Stimulated activated CD8-positive, alpha-beta memory T cell treated with anti-CD3 and anti-CD28 coated beads, Interleukin-4, amount 100 ng/mL, for 24 hours (primary cell): ENCODE measurements at regions not wholly inside any gene's neighbourhood (a gene's known extent, or its start where the extent isn't known, plus 50 kb on each side); places are given as distances from the start of the nearest gene placed in this dataset.

Experiments
- DNase-seq: peaks from one replicate; pipeline ENCODE4 v3.0.0-alpha.2; 2020; ENCODE audit warnings: low read depth

DNA sequence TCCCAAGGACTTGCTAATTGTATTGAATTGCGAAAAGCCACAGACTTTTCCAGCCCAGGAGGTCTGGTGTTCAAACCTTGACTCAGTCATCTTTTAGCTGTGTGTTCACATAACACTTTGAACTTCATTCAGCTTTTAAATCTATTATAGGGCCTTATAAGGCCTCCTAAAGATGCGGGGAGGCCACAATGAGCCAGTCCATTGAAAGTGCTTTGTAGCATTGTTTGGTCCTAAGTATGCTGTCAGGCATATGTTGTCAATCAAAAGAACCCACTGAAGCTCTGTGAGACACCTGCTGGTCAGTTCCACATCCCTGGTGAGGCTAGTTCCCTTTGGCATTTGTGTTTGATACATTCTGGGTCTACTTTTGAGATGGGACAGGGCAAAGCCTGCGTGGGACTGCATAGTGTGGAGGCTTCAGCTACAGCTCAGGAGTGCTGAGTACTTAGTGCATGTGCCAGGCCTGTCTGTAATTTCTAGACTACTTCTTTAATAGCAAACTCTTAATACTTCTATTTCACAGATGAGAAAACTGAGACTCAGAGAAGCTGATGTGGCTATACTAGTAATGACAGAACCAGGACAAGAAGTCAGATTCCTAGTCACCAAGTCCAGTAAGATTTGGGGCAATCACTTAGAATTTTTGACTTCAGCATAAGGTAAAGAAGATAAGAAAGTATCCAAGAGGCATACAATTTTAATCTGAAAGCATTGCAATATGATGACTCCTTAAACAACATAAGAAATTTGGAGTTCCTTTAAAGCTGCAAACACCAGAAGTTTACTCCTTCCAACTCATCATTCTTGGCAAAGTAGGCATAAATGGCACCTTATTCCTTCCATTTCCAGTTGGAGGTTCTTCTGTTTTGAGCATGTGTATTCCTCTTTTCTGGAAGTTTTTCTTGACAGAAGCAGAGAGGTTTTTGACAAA lies 213.0 kb downstream of the PDCD6IP start:
- DNase-seq, result no peak

DNA sequence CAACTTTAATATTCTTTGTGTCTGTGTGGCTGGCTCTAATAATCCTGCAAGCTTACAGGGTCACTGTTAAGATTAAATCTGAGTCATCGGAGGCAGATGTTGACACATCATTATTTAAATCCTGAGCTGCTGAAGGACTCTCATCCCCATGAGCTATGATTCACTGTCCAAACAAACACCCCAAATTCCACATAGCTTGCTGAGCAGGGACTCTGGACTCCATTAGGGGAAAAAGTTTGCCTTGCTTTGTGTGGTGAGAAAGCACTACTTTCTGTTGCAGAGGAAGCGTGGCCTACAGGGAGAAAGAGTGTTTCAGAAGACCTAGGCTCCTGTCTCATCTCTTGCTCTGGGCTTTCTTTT lies 213.7 kb downstream of the PDCD6IP start:
- DNase-seq, result no peak

DNA sequence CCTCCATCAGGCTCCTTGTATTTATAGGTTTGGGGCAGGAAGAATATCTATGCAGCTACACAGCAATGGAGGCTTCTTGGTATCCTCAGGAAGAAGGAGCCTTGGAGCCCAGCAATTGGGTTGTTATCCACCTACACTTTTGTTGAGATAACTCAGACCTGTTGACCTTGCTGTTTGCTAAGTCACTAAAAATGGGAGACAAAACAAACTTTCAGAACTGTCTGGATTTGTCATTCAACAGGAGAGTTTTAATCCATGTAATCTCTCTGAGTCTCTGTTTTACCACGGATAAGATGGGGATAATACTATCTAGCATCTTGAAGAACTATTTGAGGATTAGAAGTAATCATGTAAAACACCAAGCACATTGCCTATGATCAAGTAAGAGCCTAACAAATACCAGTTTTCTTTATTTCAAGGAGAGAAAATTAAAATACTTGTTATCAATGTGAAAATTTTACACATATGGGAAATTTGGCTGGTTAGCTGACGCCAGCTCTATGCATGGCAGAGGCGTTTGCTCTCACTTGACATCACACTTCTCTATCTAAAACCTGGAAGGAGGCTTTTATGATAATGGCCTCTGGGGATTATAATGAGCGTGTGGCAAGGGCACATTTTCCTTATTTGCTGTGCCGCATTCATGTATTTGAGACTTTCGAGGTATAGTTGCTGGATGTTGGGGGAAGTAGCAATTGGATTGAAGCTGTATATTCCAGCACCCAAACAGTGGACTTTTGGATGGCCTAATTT lies 215.6 kb downstream of the PDCD6IP start:
- no peak for DNase-seq

DNA sequence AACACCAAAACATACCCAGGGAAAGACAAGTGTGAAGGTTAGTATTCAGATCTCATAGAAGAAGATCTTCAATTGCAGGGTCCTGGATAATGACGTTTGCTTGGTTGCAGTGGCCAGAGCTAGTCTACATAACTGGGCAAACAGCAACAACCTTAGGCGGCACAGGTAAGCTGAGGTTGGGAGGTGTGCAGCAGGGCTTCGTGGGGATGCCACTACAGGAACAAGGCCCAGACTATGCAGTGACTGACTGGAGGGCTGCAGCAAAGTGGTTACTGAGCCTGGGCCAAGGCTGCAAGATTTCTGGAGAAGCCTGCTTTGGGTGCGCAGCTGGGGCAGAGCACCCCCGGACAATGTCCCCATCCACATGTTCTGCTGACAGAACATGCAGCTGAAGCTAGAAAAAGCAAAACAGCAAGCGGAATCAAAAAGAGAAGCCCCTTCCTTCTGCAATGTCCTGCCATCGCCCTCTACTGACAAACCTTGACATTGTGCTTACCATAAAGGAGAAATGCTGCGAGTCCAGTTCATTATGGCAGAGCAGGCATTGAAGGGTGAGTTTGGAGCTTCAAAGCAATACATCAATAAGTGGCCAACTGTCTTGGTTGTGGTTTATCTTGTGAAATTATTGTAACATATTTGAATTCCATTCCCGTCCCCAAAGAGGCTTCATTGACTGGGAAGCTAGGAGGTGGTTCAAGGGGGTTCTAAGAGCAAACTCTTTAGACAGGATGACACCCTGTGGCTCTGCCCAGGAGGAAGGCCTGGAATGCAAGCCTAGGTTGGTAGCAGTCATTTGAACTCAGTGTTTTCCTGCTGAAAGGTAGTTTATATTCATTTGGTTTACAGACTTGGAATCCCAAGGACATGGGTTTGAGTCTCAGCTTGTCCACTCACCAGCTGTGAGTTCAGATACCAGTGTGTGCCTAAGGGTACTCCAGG lies 217.0 kb downstream of the PDCD6IP start:
- DNase-seq, result no peak

DNA sequence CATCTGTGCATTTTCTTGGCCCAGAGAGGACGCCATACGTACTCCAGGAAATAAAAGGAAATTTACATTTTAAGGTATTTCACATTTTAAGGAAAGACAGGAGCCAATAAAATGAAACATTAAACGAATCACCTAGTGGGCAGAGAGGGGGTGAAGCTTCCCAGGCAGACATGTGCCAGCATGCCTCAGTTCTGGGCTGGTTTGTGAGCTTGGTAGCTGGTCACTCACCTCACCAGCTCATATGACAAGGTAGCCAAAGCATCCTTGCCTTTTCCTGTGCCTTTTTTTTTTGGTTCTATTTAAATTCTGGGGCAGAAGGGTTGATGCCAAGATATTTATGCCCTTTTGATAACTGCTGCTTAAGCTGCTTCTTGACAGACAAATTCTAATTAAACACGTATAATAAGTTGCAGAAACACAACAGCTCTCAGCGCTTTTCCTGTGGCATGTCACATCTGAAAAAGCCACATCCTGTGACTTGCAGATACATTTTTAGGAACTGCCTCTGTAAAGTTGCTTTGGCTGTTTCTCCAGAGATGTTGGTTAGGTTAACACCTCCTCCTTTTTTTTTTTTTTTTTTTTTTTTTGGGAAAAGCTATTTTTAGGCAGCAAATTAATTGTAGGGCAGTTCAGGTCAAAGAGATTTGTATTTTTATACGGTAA lies 218.6 kb downstream of the PDCD6IP start:
- DNase-seq, result no peak

DNA sequence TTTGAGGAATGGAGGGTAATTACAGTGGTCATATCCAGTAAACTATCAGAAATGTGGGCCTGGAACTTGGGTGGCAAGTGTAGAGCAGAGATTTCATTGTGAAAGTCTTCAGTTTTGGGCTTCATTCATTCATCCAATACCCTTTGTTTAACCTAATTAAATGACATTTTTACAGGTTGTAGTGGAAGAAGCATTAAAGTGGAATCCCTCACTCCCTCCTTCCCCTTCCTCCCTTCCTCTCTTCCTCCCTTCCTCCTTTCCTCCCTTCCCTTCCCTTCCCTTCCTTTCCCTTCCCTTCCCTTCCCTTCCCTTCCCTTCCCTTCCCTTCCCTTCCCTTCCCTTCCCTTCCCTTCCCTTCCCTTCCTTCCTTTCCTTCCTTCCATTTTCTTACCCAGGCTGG lies 219.3 kb downstream of the PDCD6IP start:
- no peak for DNase-seq

DNA sequence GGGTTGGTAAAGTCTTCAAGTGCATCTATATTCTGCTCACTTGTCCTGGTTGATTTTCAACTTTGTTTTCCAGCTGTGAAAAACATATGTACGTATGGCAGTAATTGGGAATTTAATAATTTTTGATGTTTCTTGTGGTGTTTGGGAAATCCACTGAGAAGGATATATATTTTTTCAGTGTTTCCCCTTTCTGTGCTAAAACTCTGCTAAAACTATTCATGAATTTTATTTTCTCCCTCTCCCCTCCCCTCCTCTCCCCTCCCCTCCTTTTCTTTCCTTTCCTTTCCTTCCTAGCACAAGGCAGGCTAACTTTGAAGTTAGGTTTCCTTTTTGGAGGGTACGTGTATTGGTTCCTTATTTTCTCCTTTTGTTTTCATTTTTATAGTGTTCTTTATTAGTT lies 220.7 kb downstream of the PDCD6IP start:
- DNase-seq, result no peak

DNA sequence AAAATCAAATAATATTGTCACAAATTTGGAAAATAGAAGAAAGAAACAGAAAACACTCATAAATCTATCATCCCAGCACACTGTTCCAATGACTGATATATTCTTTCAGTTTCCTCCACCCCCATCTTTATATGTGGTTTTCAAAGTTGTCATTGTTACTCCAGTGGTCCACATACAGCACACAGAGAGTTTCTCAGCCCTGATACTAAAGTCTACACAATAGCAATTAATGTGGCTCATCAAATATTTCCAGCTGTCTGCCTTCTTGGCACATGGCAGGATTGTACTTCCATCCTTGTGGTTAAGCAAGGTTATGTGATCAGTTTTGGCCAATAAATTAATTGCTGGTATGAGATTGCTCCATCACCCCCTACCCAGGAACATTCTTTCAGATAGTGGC lies 221.7 kb downstream of the PDCD6IP start:
- no peak for DNase-seq

DNA sequence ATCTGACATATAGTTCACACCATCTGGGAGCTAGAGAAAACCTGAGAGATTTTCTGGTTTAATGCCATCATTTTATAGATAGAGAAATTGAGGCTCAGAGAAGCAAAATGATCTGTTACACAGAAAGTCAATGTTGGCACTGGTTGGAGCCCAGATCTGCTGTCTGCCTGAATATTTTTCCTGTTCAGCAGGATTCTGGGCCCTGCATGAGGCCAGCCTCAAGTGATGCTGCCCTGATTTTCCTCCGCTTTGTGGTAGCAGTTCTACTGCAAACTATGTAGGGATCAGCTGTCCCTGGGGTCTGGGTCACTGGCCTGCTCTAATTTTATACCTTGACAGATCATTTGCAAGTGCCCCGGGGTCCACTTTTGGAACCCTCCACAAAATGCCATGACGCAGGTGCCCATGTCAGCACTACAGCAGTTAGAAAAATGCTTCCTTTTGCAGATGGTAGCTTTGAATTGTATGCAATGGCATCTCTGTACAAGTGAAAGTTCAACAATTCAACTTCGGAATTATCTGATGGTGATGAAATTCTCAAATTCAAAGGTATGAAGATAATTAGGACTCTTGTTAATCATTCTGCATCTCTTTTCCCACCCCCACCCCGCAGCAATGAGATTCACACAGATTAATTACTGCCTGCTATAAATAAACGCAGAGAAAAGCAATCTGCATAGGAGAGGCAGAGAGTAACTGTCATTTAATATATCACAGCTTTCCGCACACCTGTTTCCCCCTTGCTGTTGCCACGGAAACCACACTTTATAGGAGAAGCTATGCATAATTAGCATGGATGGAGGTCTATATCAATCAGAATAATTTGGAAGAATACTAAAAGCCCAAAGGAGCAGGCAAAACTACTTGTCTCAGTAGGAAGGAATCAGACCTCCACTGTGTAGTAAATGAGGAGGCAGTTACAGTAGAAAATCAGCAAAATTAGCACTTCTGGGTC lies 222.6 kb downstream of the PDCD6IP start:
- DNase-seq, result no peak

DNA sequence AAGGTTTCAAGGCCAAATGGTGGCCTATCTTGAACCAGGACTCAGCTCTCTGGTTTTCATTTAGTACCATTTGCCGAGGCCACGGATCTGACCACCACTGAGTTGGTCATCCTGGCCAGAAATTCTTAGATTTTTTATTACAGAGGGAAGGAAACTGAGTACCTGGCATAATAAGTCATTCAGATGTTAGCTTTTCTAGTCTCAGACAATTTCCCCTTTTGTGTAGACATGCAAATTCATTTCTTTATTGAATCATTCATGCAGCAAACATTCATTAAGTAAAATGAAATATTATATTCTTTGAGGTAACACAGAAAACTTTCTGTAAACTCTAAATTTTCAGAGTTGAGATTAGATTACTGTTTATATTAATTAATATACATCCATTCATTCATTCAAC lies 223.7 kb downstream of the PDCD6IP start:
- no peak for DNase-seq

DNA sequence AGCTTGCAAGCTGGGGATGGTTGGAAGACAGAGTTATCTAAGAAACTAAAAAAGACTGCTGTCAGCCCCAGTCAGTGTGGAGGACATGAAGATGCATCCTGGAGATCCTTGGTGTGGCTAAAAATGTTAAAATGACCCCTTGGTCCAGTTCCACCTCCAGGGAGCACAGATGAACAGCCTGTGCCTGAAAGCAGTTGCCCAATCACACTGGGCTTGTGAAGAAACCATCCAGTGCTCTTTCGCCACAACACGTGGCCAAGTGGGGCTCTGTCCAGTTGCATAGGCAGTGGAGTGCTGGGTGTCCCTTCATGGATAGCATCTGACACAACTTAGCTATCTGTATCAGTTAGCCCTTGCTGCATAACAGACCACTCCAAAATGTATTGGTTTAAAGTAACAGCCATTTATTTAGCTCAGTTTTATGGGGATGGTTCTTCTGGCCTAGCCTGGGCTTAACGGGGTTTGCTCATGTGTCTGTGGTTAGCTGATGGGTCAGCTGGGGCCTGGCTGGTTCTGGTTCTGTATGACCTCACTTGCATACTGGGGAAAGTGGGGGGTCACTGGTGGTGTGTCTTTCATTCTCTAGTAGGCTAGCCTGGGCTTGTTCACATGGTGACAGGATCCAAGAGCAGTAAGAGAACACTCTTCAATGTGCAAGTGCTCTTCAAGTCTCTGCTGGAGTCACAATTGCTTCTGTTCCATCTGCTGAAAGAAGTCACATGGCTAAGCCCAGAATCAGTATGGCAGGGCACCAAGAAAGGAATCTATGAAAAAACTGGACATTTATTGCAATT lies 226.2 kb downstream of the PDCD6IP start:
- no peak for DNase-seq

DNA sequence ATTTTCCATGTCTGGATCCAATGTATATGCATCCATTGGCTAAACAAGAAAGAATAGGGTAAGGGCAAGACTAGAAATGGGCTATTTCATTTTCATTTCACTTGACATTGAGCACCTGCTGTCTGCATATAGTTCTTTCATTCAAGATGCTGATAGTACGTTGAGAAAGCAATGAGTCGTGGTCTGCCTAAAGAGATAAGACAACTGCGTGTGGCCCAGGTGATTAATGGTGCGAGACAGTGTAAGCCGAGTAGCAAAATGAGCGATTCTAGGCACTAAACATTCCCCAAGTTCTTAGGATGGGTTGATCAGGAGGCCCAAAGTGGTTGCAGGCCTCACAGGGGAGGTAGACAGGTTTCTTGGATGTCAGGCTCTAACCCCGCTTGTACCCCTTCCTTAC lies 235.4 kb downstream of the PDCD6IP start:
- no peak for DNase-seq

DNA sequence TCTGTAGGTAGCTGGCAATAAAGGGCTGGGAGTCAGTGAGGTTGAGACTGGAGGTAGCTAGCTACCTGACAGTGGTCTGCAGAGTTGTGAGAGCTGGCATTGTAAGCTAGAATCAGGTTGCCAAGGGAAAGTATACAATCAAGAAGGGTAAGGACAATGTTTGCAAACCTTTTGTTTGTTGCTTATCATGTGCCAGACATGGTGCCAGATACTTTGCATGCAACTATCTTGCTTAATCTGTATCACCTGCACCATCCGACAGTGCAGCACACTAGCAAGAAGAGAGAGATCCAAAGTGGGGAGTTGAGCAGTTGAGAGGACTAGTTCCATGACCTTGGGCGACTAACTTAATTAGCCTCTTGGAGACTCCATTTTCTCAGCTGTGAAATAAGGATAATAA lies 236.4 kb downstream of the PDCD6IP start:
- no peak for DNase-seq

DNA sequence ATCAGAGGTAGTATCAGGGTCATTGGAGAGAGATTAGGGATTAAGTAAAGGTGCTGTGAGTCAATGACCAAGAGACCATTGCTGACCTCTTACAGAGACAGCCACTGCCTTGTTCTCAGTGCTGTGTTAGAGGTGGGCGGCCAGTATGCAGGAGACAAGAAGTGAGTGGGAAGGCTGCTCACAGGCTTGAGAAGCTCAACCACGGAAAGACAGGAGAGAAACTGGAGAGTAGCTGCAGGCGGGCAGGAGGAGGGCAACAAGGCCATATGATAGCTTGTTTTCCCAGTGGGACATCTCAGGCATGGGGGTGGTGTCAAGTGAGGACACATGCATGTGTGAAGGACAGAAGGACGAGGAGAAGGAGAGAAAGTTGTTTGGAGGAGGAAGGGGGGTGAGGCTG lies 237.3 kb downstream of the PDCD6IP start:
- DNase-seq, result no peak

DNA sequence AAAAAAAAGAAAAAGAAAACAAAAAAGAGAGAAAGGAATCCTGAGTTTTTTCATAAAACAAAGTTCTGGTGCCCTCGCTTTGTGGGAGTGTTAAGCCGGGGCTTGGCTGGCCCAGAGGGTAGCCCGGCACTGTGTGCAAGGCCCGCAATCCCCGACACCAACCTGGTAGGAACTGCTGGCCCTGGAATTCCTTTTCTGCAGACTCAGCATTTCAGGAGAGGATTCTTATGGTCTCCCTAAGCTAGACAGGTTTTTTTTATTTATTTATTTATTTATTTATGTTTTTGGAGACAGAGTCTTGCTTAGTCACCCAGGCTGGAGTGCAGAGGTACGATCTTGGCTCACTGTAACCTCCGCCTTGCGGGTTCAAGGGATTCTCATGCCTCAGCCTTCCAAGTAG lies 238.8 kb downstream of the PDCD6IP start:
- no peak for DNase-seq

DNA sequence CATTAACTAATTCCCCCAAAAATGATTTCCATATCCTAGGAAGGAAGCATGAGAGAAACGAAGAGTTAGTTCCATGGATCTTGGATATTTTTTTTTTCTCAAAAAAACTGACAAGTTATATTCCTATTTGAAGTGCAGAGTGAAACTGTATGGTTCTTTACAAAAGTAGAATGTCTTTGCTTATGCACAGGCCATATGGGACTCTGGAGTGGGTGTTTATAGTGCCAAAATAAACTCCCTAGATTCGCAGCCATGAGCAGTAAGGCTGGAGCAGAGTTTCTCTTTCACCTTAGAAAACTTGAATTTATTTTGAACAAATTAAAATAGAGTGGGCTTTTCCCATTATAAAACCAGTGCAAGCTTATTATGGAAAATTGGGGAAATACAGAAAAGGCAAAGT lies 239.7 kb downstream of the PDCD6IP start:
- DNase-seq, result no peak

DNA sequence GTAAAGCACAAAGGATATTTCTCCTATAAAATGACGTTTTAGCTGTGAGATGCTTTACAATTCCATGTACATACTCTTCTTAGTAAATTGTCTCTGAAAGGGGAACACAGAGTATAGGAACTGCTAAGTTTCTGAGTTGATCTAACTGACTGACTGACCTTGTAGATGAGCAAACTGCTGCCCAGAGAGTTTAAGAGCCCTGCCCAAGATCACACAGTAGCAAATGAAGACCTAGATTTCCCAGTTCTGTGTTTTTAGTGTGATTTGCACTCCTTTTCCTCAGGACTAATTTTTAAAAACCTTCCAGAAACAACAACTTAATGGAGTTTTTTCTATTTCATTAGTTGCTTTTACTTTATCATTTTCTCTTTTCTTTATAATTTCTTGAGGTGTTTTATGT lies 247.7 kb downstream of the PDCD6IP start:
- DNase-seq, result no peak

DNA sequence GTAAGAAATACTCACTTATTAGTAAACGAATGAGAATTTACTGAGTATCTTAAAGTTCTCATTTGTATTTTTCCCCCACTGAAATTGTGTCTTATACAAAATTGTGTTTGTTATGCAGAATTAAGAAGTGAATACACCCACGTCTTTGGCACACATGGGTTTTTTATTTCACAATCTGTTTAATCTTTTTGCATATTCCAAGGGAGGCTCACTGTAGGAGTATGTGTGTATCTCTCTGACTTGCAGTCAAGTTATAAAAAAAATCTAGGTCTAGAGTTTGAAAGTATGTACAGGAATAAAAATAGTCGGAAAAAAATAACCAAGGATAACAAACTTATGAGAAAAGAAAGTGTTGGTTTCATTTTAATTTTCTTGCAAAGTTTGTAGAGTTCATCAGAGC lies 255.2 kb downstream of the PDCD6IP start:
- no peak for DNase-seq

DNA sequence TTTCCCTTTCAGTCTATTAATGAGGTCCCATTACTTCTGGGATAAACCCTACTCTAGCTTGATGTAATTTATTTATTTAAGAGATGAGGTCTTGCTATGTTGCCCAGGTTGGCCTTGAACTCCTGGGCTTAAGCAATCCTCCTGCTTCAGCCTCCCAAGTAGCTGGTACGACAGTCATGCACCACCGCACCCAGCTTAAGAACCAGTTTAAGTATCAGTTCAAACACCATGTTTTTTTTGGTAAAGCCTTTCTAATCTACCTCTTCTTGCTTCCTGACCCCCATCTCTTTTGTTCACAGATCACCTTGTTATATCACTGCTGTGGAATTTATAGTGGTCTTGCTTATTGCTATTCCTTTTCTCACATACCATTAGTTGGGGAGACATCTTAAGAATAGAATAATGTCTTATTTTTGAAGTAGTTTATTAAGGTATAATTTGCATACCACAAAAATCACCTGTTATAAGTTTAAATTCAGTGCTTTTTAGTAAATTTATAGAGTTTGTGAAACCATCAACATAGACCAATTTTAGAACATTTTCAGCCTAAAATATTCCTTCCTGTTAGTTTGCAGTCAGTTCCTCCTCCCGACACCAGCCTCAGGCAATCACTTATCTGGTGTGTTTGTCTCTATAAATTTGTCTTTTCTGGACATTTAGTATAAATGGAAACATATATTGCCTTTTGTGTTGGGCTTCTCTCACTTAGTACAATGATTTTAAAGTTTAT lies 257.9 kb downstream of the PDCD6IP start:
- DNase-seq, result no peak
